ENCODE measurements at regions not wholly inside any gene's neighbourhood (a gene's known extent, or its start where the extent isn't known, plus 50 kb on each side); places are given as distances from the start of the nearest gene placed in this dataset.
A peak's percentile ranks its signal among the peaks of the same experiment; 100 is the strongest.
"Not testable (repeated sequence)": the region's sequence is repeated elsewhere in the genome, so short reads cannot be mapped to it uniquely, and the experiment has no call there.

DNA sequence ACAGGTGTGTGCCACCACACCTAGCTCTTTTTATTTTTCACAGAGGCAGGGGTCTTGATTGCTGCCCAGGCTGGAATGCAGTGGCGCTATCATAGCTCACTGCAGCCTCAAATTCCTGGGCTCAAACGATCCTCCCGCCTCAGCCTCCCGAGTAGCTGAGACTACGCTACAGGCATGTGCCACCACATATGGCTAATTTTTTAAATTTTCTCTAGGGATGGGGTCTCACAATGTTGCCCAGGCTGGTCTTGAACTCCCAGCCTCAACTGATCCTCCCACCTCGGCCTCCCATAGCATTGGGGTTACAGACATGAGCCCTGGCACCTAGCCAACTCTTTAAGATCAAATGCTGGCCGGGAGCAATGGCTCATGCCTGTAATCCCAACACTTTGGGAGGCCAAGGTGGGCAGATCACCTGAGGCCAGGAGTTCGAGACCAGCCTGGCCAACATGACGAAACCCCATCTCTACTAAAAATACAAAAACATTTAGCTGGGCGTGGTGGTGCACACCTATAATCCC is 50.6 kb upstream of the MYL10 start:
- ATAC-seq, result not testable (repeated sequence)

DNA sequence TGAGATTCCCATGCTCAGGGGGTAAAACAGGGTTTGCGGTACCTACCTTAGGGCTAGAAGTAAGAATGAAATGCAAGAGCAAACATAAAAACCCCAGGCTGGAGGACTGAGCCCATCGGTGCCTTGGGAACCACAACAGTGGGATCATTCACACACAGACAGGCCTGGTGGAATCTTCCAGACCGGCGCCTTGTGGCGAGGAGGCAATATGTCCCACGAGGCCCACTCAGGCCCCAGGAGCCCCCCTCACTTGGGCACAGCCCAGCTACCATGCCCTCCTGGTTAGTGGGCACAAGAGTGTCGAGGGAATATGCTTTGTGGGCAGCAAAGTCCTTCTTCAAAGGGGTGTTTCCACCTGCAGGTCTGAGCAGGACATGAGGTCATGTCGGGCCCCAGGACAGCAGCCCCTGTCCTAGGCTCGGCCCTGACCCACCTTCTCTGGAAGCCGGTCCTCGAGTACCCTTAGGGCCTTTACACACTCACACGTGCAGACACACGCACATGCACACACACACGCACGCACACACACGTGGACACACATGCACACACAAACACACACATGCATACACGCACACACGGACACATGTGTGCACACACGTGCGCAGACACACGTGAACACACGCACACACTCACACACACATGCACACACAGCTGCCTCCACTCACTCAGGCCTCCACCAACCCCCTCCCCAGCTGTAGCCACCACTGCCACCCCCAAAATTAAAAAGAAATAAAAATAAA is 51.5 kb upstream of the MYL10 start:
- ATAC-seq, result peak; percentile 11

DNA sequence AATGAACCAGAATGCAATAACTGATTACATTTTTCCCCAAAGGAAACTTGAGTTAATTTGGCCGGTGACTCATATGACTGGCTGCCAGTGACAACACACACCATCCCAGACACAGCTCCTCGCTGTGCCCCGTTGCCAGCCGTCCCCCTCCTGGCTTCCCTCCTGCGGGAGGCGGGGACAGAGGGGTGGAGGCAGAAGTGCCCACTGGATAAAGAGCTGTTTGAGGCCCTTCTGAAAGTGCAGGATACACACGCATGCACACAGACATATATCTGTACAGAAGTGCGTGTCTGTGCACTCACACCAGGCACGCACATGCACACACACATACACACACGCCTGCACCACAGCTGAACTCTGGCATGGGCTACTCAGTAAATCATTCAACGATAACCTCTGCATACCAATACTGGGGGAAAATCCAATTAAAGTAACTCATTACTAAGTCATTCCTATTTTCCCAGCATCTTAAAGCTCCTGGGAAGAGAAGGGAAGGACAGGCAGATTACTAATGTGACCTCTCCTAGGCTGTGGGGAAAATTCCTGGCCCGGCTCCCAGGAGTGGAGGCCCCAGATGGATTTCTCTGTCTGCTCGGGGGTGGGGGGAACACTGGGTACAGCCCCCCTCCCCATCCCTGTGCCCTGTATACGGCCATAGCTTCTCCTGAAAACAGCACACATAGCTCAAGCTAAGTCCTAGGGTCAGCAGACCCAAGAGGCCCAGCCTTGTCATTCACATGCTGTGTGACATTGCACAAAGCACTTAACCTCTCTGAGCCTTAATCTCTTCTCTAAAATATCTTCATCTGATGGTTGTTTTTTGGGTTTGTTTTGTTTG is 52.3 kb upstream of the MYL10 start:
- peak; percentile 72 for ATAC-seq

DNA sequence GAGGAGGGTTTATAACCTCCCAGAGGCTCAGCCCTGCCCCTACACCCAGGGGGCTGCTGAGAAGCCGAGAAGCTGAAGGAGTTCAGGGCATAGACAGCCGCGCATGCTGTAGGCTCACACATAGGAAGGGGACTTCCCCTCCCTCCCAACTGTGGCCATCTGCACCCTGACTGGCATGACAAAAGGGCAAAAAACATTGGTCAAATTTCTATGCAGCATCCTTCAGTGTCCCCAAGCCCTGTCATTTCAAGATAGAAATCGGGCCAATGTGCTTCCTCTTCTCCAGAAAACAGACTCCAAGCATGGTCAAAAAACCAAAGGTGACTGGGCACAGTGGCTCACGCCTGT is 55.9 kb upstream of the MYL10 start:
- no peak for ATAC-seq

DNA sequence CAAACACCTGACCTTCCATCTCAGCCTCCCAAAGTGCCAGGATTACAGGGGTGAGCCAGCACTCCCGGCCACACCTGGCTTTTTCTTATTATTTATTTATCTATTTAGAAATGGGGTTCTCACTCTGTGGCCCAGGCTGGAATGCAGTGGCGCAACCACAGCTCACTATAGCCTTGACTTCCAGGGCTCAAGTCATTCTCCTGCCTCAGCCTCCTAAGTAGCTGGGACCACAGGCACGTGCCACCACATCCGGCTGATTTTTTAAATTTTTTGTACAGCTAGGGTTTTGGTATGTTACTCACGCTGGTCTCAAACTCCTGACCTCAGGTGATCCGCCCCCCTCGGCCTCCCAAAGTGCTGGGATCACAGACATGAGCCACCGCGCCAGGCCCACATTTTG is 56.9 kb upstream of the MYL10 start:
- ATAC-seq, result no peak

DNA sequence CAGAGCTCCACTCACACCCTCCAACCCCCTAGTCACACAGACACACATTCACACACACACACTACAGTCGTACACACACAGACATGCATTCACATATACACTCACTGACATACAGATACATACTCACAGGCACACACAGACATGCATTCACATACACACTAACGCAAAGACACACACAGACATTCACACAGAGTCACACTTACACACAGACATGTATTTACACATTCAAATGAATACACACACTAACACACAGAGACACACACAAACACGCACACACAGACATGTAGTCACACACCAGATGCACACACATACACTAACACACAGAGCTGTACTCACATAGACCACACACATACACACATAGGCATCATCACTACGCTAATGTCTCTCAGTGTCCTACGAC is 58.0 kb upstream of the MYL10 start:
- ATAC-seq, result no peak

DNA sequence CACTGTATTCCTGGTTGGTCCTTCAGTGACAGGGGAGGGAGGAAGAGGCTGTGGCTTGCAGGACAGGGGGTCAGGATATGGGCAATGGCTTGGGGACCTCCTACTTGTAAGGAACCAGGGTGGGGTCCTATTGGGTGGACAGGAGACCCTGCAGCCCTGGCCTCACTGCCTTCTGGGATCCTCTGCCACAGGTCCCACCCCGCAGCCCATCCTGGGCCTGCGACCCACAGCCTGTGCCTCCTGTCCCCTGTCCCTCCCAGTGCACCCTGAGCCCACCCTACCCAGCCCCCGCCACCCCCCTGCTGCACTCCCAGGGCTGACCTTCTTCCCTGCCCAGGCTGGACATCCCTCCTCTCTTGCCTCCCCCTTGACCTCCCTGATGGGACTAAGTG is 58.7 kb upstream of the MYL10 start:
- no peak for ATAC-seq

DNA sequence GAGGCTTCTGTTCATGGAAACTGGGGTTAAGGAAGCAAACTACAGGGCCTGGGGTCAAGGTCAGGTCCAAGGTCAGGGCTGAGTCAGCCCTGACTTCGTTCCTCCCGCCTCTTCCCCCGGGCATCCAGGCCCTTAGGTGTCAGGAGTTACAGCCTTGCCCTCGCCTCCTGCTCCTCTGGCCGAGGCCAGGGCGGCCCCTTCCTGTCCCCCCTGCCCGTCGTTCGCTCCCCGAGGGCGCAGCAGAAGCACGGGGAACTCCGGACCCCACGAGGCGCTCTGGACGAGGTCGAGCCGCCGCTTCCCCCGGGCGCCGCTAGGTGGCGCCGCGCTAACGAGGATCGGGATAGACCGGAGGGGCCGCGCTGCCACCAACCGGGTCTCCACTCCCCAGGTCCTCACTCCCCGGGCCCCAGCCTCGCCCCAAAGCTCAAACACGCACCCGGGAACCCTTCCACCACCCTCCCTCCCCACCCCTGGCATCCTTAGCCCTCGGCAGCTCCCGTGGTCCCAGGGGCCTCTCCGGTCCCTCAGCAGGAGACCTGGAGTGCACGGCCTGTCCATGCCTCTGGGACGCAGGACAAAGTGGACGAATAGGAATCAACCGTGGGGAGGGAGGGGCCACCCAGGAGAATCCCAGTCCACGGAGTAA is 59.2 kb upstream of the MYL10 start:
- ATAC-seq, result peak; percentile 73

DNA sequence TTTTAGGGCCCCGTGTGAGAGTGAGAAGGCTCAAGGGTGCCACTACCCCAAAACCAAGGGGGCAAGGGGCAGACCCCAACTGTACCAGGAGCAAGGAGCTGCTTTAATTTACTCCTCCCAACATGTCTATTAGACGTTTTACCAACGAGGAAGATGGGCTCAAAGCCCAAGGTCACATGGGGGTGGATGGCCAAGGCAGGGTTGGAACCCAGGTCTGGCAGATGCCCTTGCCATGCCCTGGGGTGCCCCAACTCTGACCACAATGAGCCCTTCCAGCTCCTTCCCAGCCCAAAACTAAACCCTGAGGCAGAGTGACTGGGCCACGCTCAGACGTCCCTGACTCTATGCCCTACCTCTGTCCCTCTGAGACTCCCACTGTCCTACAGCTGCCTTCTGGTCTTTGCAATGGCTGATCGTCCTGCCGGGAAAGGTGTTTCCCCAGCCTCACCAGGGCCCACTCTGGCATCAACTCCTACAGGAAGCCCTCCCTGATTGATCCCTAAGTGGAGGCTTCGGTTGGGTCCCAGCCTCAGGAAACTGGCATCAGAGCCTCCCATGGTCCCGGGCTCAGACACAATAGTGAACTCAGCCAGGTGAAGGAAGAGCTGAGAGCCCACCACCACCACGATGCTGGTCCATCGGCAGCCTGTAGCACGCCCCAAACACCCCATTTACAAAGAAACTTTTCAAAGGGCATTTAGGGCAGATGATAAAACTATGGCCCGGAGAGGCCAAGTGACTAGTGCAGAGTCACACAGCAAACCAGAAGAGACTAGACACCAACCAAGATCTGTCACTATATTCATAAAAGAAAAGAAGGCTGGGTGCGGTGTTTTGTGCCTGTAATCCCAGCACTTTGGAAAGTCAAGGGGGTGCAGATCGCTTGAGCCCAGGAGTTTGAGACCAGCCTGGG is 60.2 kb upstream of the MYL10 start:
- no peak for ATAC-seq

DNA sequence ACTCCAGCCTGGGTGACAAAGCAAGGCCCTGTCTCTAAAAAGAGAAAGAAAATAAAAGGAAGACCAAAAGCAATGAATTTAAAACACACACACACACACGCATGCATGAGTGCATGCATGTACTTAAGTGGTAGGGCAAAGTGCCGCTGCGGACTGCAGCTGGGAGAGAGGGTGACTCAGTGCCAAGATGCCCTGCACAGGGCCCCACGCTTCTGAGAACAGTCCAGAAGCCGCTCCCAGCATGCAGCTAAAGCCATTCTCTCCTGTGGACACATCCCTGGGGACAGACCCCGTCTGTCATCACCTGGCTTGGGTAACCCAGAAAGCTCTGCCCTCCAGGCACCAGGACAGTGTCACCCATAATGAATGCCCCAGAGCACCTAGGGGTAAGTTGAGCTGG is 61.0 kb upstream of the MYL10 start:
- ATAC-seq, result no peak

DNA sequence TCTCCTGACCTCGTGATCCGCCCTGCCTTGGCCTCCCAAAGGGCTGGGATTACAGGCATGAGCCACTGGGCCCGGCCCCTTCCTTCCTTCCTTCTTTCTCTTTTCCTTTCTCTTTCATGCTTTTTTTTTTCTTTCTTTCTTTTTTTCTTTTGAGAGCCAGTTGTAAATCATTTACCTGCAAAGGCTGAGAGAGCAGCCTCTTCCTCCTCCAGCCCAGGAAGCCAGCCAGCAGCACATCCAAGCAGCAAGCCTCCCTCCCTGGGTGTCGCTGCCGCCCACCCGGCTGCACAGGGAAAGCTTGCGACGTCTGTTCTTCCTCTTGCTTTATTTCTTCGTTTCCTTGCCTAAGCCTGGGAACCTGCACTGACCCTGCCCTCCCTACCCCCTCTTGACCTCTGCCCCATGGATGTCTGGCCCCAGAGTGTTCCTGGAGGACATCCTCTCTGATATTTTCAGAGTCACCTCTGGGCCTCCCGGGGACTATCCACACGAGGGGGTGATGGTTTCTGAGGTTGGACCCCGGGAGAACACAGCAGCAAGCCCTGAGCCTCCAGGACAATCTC is 62.8 kb upstream of the MYL10 start:
- no peak for ATAC-seq

DNA sequence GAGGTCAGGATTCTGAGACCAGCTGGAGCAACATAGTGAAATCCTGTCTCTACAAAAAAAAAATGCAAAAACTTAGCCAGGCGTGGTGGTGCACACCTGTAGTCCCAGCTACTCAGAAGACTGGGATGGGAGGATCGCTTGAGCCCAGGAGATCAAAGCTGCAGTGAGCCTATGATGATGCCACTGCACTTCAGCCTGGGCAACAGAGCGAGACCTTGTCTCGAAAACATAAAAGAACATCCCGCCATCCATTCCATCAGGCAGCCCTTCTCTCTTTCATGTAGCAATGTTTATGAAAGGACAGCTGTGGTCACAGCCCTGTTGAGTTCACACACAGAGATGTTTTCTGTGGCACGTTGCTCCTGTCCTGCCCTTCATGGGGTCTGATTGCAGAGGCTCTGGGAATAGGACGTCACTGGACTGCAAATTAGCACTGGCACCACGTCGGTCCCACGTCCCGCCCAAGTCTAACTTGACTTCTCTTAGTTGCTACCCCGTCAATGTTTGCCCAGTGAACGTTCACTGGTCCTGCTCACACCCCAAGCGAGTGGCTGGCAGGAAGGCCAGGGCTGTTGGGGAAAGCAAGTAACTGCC is 64.5 kb upstream of the MYL10 start:
- no peak for ATAC-seq

DNA sequence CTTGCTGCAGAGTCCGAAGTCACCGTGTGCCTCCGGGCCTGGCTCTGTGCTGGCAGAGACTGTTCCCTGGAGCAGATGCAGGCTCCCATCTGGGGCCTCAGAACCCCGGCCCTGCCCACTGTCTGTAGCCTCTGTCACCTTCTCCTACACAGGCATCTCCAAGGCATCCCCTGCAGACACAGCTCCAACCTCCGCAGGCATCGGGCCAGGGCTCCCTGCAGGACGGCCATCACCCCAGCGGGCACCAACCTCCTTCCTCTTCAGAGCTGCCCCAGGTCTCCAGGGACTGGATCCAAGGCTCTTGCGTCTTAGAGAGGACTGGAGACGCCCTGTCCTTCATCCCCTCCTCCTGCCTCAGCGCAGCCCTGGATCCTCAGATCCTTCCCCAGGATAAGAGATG is 69.9 kb upstream of the MYL10 start:
- ATAC-seq, result no peak

DNA sequence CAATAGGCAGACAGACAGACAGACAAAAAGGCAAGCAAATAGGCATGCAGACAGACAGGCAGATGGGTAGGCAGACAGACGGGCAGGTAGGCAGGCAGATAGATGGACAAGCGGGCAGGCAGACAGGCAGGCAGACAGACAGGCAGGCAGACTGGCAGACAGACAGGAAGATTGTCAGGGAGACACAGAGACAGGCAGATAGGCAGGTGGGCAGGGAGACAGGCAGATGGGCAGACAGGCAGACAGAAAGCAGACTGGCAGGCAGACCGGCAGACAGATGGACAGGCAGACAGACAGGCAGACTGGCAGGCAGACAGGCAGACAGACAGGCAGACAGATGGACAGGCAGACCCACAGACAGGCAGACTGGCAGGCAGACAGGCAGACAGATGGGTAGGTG is 70.3 kb upstream of the MYL10 start:
- ATAC-seq, result no peak

DNA sequence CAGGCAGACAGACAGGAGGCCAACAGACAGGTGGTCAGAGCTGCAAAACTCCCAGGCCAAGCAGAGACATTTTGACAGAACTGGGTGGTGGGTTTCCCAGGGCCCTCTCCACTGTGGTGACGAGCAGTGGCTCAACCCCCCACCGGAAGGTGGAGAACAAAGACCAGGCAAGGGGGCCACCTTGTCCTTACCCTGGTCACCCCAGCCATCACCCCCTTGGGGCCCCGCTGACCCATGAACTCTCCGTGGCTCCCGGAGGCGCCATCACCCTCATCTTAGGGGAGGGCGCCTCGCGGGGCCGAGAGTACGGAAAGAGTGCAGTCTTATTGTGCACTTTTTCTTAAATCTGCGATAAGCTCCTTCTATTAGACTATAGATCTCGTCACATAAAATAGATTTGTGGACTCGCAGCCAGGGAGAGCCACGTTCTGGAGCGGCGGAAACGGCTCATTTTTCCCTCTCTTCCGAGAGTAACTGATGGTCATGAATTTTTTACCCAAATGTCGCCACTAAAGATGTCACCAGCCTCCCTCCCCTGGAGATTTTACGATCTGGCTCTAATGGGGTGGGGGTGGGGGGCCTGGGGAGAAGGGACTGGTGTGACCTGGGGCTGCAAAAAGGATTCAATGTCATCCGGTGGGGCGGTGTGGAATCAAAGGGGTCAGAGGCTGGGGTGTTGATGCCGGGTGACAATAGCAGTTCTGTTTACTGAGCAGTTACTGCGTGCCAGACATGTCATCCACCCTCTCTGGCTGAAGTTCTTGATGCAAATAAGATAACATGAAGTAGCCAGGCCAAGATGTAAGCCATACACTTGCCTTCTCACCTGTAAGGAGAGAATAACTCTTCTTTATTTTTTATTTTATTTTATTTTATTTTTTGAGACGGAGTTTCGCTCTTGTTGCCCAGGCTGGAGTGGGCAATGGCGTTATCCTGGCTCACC is 71.1 kb upstream of the MYL10 start:
- ATAC-seq, result no peak

DNA sequence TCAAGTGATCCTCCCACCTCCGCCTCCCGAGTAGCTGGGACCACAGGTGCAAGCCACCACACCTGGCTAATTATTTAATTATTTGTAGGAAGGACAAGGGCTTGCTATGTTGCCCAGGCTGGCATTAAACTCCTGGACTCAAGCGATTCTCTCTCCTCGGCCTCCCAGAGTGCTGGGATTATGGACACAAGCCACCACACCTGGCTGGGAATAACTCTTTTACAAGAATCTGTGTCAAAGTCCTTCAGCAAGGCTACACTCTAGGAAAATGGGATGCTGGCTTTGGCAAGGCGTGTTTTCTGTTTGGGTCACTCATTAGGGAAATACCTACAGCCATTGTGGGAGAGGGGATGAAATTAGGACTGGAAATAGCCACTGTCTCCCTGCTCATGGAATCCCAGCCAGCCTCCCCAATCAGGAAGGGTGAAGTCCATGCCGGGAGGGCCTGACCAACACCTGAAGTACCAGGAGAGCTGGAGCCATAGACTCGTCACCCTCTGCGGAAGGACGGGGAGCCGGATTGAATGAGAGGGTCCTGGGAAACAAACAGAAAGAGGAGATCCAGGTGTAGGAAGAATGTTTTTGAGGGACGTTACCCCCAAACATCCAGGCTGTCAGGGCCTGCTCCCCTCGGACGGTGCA is 72.2 kb upstream of the MYL10 start:
- ATAC-seq, result no peak

DNA sequence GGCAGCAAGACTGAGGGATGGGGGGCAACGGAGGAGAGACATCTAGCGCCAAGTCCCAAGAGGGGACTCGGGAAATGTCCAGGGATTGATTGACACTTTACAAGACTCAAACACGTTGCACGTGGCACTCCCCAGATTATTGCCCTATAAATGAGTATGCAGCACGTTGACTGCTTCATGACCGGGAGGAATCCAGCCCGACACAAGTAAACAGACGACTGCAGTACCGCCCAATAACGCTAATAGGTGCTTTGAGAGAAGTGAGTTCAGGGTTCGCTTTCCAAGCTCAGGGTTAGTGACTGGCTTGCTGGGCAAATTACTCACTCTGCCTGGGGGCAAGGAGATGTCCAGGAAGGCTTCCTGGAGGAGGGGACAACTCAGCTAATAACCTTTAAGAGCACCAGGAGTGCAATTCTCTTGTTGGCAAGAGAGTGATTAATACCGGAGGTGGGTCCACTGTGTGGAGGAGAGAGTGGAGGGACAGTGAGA is 73.3 kb upstream of the MYL10 start:
- ATAC-seq, result peak; percentile 79

DNA sequence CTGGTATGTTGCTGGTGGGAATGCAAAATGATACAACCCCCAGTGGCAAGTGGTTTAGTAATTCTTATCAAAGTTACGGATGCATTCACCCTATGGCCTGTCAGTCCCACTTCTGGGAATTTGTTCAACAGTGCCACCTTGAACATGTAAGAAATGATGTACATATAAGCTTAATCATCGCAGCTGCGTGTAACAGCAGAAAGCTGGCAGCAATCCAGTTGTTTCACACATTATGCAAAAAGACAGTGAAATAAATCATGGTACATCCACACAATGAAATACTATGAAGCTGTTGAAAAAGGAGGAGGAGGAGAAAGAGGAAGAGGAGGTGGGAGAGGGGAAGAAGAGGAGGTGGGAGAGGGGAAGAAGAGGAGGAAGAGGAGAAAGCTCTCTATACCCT is 76.2 kb upstream of the MYL10 start:
- peak; percentile 29 for ATAC-seq

DNA sequence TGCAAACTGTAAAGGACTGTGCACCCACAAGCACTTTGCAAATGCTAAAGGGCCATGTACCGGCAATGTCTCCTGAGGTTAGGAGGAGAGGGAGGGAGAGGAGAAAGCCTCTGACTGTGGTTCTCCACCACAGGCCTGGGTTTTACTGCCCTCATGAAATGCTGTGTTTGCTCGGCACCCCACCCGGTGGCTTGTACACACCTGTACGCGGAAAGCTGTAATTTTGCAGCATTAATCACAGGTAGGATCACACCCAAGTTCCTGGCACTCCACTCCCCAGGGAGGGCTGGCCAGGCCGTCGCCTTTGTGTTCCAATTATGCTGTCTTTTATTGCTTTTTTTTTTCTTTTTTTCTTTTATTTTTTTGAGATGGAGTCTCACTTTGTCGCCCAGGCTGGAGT is 78.5 kb upstream of the MYL10 start:
- peak; percentile 92 for ATAC-seq

DNA sequence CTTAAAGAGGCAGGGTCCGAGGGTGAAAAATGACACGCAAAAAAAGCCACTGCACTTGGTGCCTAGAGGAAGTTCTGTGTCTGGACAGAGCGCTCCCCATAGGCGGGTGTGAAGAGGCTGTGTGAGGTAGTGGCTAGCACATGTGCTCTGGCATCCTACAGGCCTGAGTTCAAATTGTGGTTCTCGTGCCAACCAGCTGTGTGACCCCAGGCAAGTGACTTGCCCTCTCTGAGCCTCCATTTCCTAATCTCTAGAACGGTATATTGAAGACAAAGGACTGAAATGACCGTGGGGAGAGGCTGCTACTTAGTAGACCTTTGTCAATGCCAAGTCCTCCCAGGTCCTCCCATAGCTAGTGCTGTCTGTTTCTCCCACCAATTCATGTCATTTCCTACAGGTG is 79.1 kb upstream of the MYL10 start:
- no peak for ATAC-seq

Data from esophagus mucosa (tissue), 1 donor.